ENCODE measurements at regions not wholly inside any gene's neighbourhood (a gene's known extent, or its start where the extent isn't known, plus 50 kb on each side); places are given as distances from the start of the nearest gene placed in this dataset.
A peak's percentile ranks its signal among the peaks of the same experiment; 100 is the strongest.

DNA sequence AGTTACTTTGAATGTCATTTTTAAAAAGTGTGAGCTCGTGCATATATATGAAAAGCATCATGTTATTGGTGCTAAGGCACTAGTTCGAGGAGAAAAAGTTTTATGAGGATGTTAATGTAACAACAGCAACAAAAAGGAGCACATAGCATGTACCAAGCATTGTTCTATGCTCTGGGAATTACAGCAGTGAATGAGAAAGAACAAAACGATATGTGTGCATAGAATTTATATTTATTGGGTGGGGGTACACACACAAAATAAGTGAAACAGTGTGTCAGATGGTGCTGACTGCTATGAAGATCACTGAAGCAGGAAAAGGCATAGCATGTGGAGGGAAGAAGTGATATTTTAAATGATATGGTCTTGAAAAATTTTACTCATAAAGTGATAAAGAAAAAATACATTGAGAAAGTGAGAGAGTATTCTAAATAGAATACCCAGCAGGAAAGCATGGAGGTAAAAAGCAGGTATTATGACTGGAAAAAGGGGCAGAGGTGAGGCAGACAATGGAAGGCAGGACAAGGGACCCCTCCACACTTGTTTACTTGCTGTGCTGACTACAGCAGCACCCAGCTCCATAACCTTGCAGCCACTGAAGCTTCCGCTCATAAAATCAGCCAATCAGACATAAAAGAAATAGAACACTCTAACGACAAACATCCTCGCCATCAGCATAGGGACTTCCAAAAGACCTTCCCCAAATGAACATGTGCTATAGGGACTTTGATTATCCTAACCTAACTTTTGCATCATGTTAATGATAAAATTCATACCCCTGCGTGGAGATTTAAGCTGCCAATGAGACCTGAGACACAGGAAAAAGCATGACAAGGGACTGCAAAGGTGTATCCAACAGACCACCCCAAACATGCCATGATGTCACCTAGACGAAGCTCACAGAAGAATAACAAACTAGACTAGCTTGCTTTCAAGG is 119.9 kb downstream of the HFE start:
- peaks cover 0 to 6% (median 0%) of the 10 kb centered on the region in 4 donors for H3K36me3 ChIP-seq (ENCODE audit: control insufficient read depth in 4 of 4, insufficient read depth in 4 of 4, low read length in 4 of 4)
- no peak overlapping the region for H3K4me3 ChIP-seq
- peak in 1 of 3 donors; percentile 30 for DNase-seq
- H3K27me3 ChIP-seq (ENCODE audit: control insufficient read depth in 3 of 3, insufficient read depth in 3 of 3, low read length in 2 of 3): no peaks in the 10 kb centered on the region
- H3K9me3 ChIP-seq (ENCODE audit: control insufficient read depth in 4 of 4, insufficient read depth in 3 of 4, low read length in 3 of 4): no peaks in the 10 kb centered on the region
- H3K9ac ChIP-seq (ENCODE audit: insufficient read depth in 1 of 2, low read length in 2 of 2): peak overlapping the region in 1 of 2 donors; percentile 100
- peaks cover 0 to 17% (median 0%) of the 10 kb centered on the region in 5 donors for H3K4me1 ChIP-seq (ENCODE audit: control insufficient read depth in 5 of 5, insufficient read depth in 5 of 5, low read length in 5 of 5)
- no peak for ATAC-seq (ENCODE audit: insufficient read depth, low FRiP score)
- H3K27ac ChIP-seq (ENCODE audit: low read depth in 1 of 2, low read length in 1 of 2): no peak overlapping the region
- WGBS, 2 donors: 76 to 83% methylated on average over 8 of the region's 8 CpGs
- TF ChIP-seq, protein P1, sequence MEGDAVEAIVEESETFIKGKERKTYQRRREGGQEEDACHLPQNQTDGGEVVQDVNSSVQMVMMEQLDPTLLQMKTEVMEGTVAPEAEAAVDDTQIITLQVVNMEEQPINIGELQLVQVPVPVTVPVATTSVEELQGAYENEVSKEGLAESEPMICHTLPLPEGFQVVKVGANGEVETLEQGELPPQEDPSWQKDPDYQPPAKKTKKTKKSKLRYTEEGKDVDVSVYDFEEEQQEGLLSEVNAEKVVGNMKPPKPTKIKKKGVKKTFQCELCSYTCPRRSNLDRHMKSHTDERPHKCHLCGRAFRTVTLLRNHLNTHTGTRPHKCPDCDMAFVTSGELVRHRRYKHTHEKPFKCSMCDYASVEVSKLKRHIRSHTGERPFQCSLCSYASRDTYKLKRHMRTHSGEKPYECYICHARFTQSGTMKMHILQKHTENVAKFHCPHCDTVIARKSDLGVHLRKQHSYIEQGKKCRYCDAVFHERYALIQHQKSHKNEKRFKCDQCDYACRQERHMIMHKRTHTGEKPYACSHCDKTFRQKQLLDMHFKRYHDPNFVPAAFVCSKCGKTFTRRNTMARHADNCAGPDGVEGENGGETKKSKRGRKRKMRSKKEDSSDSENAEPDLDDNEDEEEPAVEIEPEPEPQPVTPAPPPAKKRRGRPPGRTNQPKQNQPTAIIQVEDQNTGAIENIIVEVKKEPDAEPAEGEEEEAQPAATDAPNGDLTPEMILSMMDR (IDR thresholded peaks at IDR 0.05; ENCODE audit: control extremely low read depth, extremely low read depth): no peak

GRCh38 chr6:26211963-26212362 is 124.7 kb downstream of the HFE start:
- 38 to 96% methylated on average over 1 of the region's 1 CpG for WGBS, 2 donors
- no peak overlapping the region for H3K9ac ChIP-seq (ENCODE audit: insufficient read depth in 1 of 2, low read length in 2 of 2)
- no peak for DNase-seq
- TF ChIP-seq, protein P1 (IDR thresholded peaks at IDR 0.05; ENCODE audit: control extremely low read depth, extremely low read depth): no peak
- H3K4me3 ChIP-seq: no peak overlapping the region
- ATAC-seq (ENCODE audit: insufficient read depth, low FRiP score): no peak
- no peaks in the 10 kb centered on the region for H3K36me3 ChIP-seq (ENCODE audit: control insufficient read depth in 4 of 4, insufficient read depth in 4 of 4, low read length in 4 of 4)
- H3K27me3 ChIP-seq (ENCODE audit: control insufficient read depth in 3 of 3, insufficient read depth in 3 of 3, low read length in 2 of 3): no peaks in the 10 kb centered on the region
- peaks cover 0 to 16% (median 6%) of the 10 kb centered on the region in 5 donors for H3K4me1 ChIP-seq (ENCODE audit: control insufficient read depth in 5 of 5, insufficient read depth in 5 of 5, low read length in 5 of 5)
- H3K9me3 ChIP-seq (ENCODE audit: control insufficient read depth in 4 of 4, insufficient read depth in 3 of 4, low read length in 3 of 4): peaks cover 0 to 2% (median 0%) of the 10 kb centered on the region in 4 donors
- no peak overlapping the region for H3K27ac ChIP-seq (ENCODE audit: low read depth in 1 of 2, low read length in 1 of 2)

DNA sequence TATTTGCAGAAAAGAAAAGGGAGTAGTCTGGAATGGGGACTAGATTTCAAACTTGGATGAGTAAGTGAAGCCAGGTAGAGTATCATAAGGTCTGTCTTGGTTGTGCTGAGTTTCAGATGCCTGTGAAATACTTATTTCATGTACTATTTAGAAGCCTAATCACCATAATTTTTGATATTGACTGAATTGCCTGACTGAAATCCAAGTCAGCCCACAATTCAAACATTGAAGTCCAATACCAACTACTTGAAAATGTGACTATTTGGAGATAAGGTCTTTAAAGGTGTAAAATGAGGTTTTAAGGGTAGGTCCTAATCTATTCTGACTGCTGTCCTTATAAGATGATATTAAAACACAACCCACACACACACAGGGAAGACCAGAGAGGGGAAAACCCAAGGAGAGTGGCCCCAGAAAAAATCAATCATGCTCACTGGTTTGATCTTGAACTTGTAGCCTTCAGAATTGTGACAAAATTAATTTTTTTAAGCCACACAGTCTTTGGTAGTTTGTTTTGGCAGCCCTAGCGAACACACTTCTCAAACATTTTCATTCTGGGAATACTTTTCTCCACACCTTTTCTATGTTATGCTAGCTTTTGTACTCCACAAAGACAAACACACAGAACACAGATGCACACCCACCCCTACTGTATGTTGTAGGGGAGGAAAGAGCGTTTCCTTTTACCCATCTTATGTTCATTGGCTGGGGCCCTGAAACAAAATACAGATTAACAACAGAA is 126.3 kb downstream of the HFE start:
- WGBS, 2 donors: 95 to 97% methylated on average over 2 of the region's 2 CpGs
- peaks cover 0 to 29% (median 6%) of the 10 kb centered on the region in 5 donors for H3K4me1 ChIP-seq (ENCODE audit: control insufficient read depth in 5 of 5, insufficient read depth in 5 of 5, low read length in 5 of 5)
- H3K27me3 ChIP-seq (ENCODE audit: control insufficient read depth in 3 of 3, insufficient read depth in 3 of 3, low read length in 2 of 3): no peaks in the 10 kb centered on the region
- H3K9ac ChIP-seq (ENCODE audit: insufficient read depth in 1 of 2, low read length in 2 of 2): no peak overlapping the region
- peaks cover 0 to 2% (median 0%) of the 10 kb centered on the region in 4 donors for H3K9me3 ChIP-seq (ENCODE audit: control insufficient read depth in 4 of 4, insufficient read depth in 3 of 4, low read length in 3 of 4)
- no peaks in the 10 kb centered on the region for H3K36me3 ChIP-seq (ENCODE audit: control insufficient read depth in 4 of 4, insufficient read depth in 4 of 4, low read length in 4 of 4)
- TF ChIP-seq, protein P1 (IDR thresholded peaks at IDR 0.05; ENCODE audit: control extremely low read depth, extremely low read depth): no peak
- no peak overlapping the region for H3K27ac ChIP-seq (ENCODE audit: low read depth in 1 of 2, low read length in 1 of 2)
- no peak overlapping the region for H3K4me3 ChIP-seq
- DNase-seq (no peak), ATAC-seq (ENCODE audit: insufficient read depth, low FRiP score) (no peak)
